GM11168 (cell line): ENCODE measurements at regions not wholly inside any gene's neighbourhood (a gene's known extent, or its start where the extent isn't known, plus 50 kb on each side); places are given as distances from the start of the nearest gene placed in this dataset.

Experiments
- in situ Hi-C: fragments of 300-500 bp; cut with MboI; formaldehyde crosslinking; loops from one replicate; pipeline ENCODE4 v1.12.0; 2022; ENCODE audit warnings: low sequenced_read_pairs; ENCODE audit not compliant: unreplicated experiment

GRCh38 chr20:19943061-19943521 is 74.1 kb upstream of the NAA20 start:
- in situ Hi-C loops, result no loop called here

- in situ Hi-C loops, result no loop called here
These were observed 72.2 kb upstream of the NAA20 start for GRCh38 chr20:19944772-19945459.

- in situ Hi-C loops, result no loop called here
These were observed 71.2 kb upstream of the NAA20 start for GRCh38 chr20:19945732-19946670.

GRCh38 chr20:19947611-19948264 is 69.4 kb upstream of the NAA20 start:
- in situ Hi-C loops, result no loop called here

- in situ Hi-C loops, result no loop called here
These were observed 67.8 kb upstream of the NAA20 start for GRCh38 chr20:19949195-19949867.

- in situ Hi-C loops, result no loop called here
These were observed 67.1 kb upstream of the NAA20 start for GRCh38 chr20:19950042-19950441.

GRCh38 chr20:19952392-19952791 is 64.8 kb upstream of the NAA20 start:
- in situ Hi-C loops, result no loop called here

GRCh38 chr20:19953606-19954005 is 63.6 kb upstream of the NAA20 start:
- in situ Hi-C loops, result no loop called here

GRCh38 chr20:19956976-19957375 is 60.2 kb upstream of the NAA20 start:
- in situ Hi-C loops, result no loop called here

- in situ Hi-C loops, result no loop called here
These were observed 58.9 kb upstream of the NAA20 start for GRCh38 chr20:19958219-19958618.

- in situ Hi-C loops, result no loop called here
These were observed 58.2 kb upstream of the NAA20 start for GRCh38 chr20:19958928-19959327.

- in situ Hi-C loops, result no loop called here
These were observed 56.4 kb upstream of the NAA20 start for GRCh38 chr20:19960745-19961144.

GRCh38 chr20:19961293-19961692 is 55.9 kb upstream of the NAA20 start:
- in situ Hi-C loops, result no loop called here

GRCh38 chr20:19962958-19963357 is 54.2 kb upstream of the NAA20 start:
- in situ Hi-C loops, result no loop called here

GRCh38 chr20:19964289-19965265 is 52.6 kb upstream of the NAA20 start:
- in situ Hi-C loops, result no loop called here

- in situ Hi-C loops, result no loop called here
These were observed 50.3 kb upstream of the NAA20 start for GRCh38 chr20:19966840-19967239.
